SK-N-SH (cell line): ENCODE measurements at regions not wholly inside any gene's neighbourhood (a gene's known extent, or its start where the extent isn't known, plus 50 kb on each side); places are given as distances from the start of the nearest gene placed in this dataset.

Experiments used
- CTCF ChIA-PET: fragments of 300-600, 350-600 bp; formaldehyde crosslinking; extraction: SDS; loops from one replicate; lab custom pipeline; 2021; lab: Yijun Ruan, JAX
- POLR2A ChIA-PET: fragments of 350-600 bp; sonication (Branson Sonifier 250); formaldehyde crosslinking; extraction: SDS; loops from one replicate; lab custom pipeline; 2020; ENCODE audit warnings: antibody characterized with exemption, inconsistent platforms; lab: Yijun Ruan, JAX
- DNase-seq: peaks from one replicate; pipeline ENCODE4 v3.0.0; 2012
- H2AFZ ChIP-seq: fragments of 200-600 bp; sonication (generic); 2 replicates; pipeline ENCODE4 v1.8.1; 2016; ENCODE audit warnings: antibody characterized with exemption, mild to moderate bottlenecking, low read depth
- H3F3A ChIP-seq: fragments of 200-600 bp; sonication (generic); replicated peaks from 2 replicates; pipeline ENCODE3; 2016; ENCODE audit warnings: antibody characterized with exemption, mild to moderate bottlenecking; ENCODE audit not compliant: insufficient read depth
- H3K27ac ChIP-seq, 2 experiments: fragments of 200-500 bp in 1 of 2; fragments of 200-600 bp in 1 of 2; sonication (Bioruptor generic) in 1 of 2; sonication (generic), shearing (Covaris generic) in 1 of 2; 2 replicates each; pipeline versions ENCODE4 v1.5.1 to v1.6.1; 2014 to 2016; ENCODE audit warnings: low read depth in 2 of 2, inconsistent platforms in 1 of 2, low read length in 1 of 2, mild to moderate bottlenecking in 1 of 2, mixed read lengths in 1 of 2
- H3K27me3 ChIP-seq: fragments of 200-600 bp; sonication (generic), shearing (Covaris generic); 2 replicates; pipeline ENCODE4 v1.6.1; 2016; ENCODE audit warnings: mixed run types; ENCODE audit not compliant: insufficient read depth
- H3K36me3 ChIP-seq, 2 experiments: fragments of 200-500 bp in 1 of 2; fragments of 200-600 bp in 1 of 2; sonication (Bioruptor generic) in 1 of 2; sonication (generic) in 1 of 2; replicated peaks in 1 of 2; 2 replicates each; pipeline versions ENCODE3 to v1.5.1; 2014 to 2016; ENCODE audit warnings: low read length in 1 of 2, mild to moderate bottlenecking in 1 of 2; ENCODE audit not compliant: insufficient read depth in 2 of 2, control insufficient read depth in 1 of 2
- H3K4me1 ChIP-seq, 2 experiments: fragments of 200-500 bp in 1 of 2; fragments of 200-600 bp in 1 of 2; sonication (Bioruptor generic) in 1 of 2; sonication (generic), shearing (Covaris generic) in 1 of 2; 2 replicates each; pipeline versions ENCODE4 v1.5.1 to v1.6.1; 2014 to 2016; ENCODE audit warnings: low read depth in 1 of 2, low read length in 1 of 2, mixed run types in 1 of 2; ENCODE audit not compliant: insufficient read depth in 2 of 2, control insufficient read depth in 1 of 2
- H3K4me2 ChIP-seq: fragments of 200-600 bp; sonication (generic), shearing (Covaris generic); 2 replicates; pipeline ENCODE4 v1.6.1; 2017; ENCODE audit warnings: mixed run types
- H3K4me3 ChIP-seq, 2 experiments: fragments of 200-500 bp in 1 of 2; fragments of 200-600 bp in 1 of 2; sonication (Bioruptor generic) in 1 of 2; sonication (generic), shearing (Covaris generic) in 1 of 2; 2 replicates each; pipeline versions ENCODE4 v1.5.1 to v1.8.1; 2014 to 2016; ENCODE audit warnings: low read depth in 2 of 2, inconsistent platforms in 1 of 2, low read length in 1 of 2, mild to moderate bottlenecking in 1 of 2, mixed read lengths in 1 of 2, moderate library complexity in 1 of 2
- H3K79me2 ChIP-seq: fragments of 200-600 bp; sonication (generic); 2 replicates; pipeline ENCODE4 v1.8.1; 2017; ENCODE audit warnings: mild to moderate bottlenecking; ENCODE audit not compliant: insufficient read depth
- H3K9ac ChIP-seq: fragments of 200-600 bp; sonication (generic); 2 replicates; pipeline ENCODE4 v1.6.1; 2017; ENCODE audit warnings: mixed run types
- H3K9me2 ChIP-seq: fragments of 200-600 bp; sonication (generic); 2 replicates; pipeline ENCODE4 v1.6.1; 2017; ENCODE audit warnings: mixed run types
- H3K9me3 ChIP-seq: fragments of 200-600 bp; sonication (generic); 2 replicates; pipeline ENCODE4 v1.6.1; 2017; ENCODE audit warnings: mixed run types, mild to moderate bottlenecking, moderate library complexity
- H4K20me1 ChIP-seq: fragments of 200-600 bp; sonication (generic); 2 replicates; pipeline ENCODE4 v1.6.1; 2017; ENCODE audit warnings: mild to moderate bottlenecking, mixed run types; ENCODE audit not compliant: insufficient read depth
- CHD2 ChIP-seq: fragments of 150-350 bp; IDR thresholded peaks from 2 replicates; pipeline ENCODE4 v1.6.1; 2018; ENCODE audit warnings: low read length; ENCODE audit not compliant: partially characterized antibody
- ELF1 ChIP-seq: IDR thresholded peaks from 2 replicates; pipeline ENCODE4 v1.4.0; 2012
- EP300 ChIP-seq, 2 experiments: IDR thresholded peaks; 2 replicates each; pipeline versions ENCODE4 v1.4.0 to v1.6.1; 2012; ENCODE audit warnings: borderline replicate concordance in 1 of 2, low read depth in 1 of 2, low read length in 1 of 2
- FOSL2 ChIP-seq: IDR thresholded peaks from 2 replicates; pipeline ENCODE4 v1.4.0; 2012; ENCODE audit warnings: low read depth, mild to moderate bottlenecking, moderate library complexity, borderline replicate concordance
- FOXJ3 ChIP-seq: sonication (generic); formaldehyde crosslinking; IDR thresholded peaks from 2 replicates; pipeline ENCODE4 v1.5.1; 2020; ENCODE audit warnings: mild to moderate bottlenecking, missing genetic modification reagents
- FOXM1 ChIP-seq: IDR thresholded peaks from 2 replicates; pipeline ENCODE4 v1.4.0; 2012; ENCODE audit warnings: low read depth, mild to moderate bottlenecking
- MXI1 ChIP-seq: IDR thresholded peaks from 2 replicates; pipeline ENCODE4 v1.6.1; 2012; ENCODE audit warnings: mild to moderate bottlenecking, low read depth, low read length, improper control_type of control experiment
- NRF1 ChIP-seq: IDR thresholded peaks from 2 replicates; pipeline ENCODE4 v1.6.1; 2012; ENCODE audit warnings: low read depth, mild to moderate bottlenecking, low read length
- POLR2AphosphoS5 ChIP-seq: IDR thresholded peaks from 2 replicates; pipeline ENCODE4 v1.6.1; 2012; ENCODE audit warnings: low read depth, low read length
- RAD21 ChIP-seq: IDR thresholded peaks from 2 replicates; pipeline ENCODE4 v1.6.1; 2012; ENCODE audit warnings: mild to moderate bottlenecking, low read length
- RCOR1 ChIP-seq: fragments of 150-350 bp; IDR thresholded peaks from 2 replicates; pipeline ENCODE4 v1.6.1; 2017; ENCODE audit warnings: antibody characterized with exemption, low read length
- REST ChIP-seq: IDR thresholded peaks from 2 replicates; pipeline ENCODE4 v1.6.1; 2012; ENCODE audit warnings: mild to moderate bottlenecking, low read depth, low read length, moderate library complexity
- RFX5 ChIP-seq: IDR thresholded peaks from 2 replicates; pipeline ENCODE4 v1.6.1; 2012; ENCODE audit warnings: mild to moderate bottlenecking, improper control_type of control experiment, low read length
- RXRA ChIP-seq: IDR thresholded peaks from 2 replicates; pipeline ENCODE4 v1.4.0; 2012; ENCODE audit warnings: low read depth, mild to moderate bottlenecking, borderline replicate concordance
- TAF1 ChIP-seq: IDR thresholded peaks from 2 replicates; pipeline ENCODE4 v1.6.1; 2012; ENCODE audit warnings: low read depth, mild to moderate bottlenecking, low read length, moderate library complexity, borderline replicate concordance
- TEAD4 ChIP-seq: IDR thresholded peaks from 2 replicates; pipeline ENCODE4 v1.4.0; 2012; ENCODE audit warnings: mild to moderate bottlenecking, borderline replicate concordance; ENCODE audit not compliant: insufficient read depth
- USF2 ChIP-seq: fragments of 150-350 bp; IDR thresholded peaks from 2 replicates; pipeline ENCODE4 v1.6.1; 2017; ENCODE audit warnings: antibody characterized with exemption, low read length, low read depth, borderline replicate concordance
- YY1 ChIP-seq: IDR thresholded peaks from 2 replicates; pipeline ENCODE4 v1.4.0; 2012; ENCODE audit warnings: low read depth, mild to moderate bottlenecking
- WGBS: methylation state at CpG from one replicate; pipeline ENCODE4 v1.1.6; 2017; ENCODE audit warnings: low lambda C conversion rate; 5-methylcytosine and 5-hydroxymethylcytosine counted together
- TF ChIP-seq, protein P1 (sequence below): IDR thresholded peaks from 2 replicates; pipeline ENCODE4 v1.4.0; 2012; ENCODE audit warnings: low read depth
- TF ChIP-seq, protein P2 (sequence below): fragments of 150-350 bp; IDR thresholded peaks from 2 replicates; pipeline ENCODE4 v1.6.1; 2016; ENCODE audit warnings: mild to moderate bottlenecking, low read depth, low read length
- TF ChIP-seq, protein P3 (sequence below): IDR thresholded peaks from 2 replicates; pipeline ENCODE4; 2012

GRCh38 chr14:105581551-105582341 lies 55.4 kb downstream of the TMEM121 start:
- Histone ChIP-seq H3K36me3 (no peaks in the 10 kb centered on the region), H3K9me3 (no peaks in the 10 kb centered on the region), H3K4me3 (no peak overlapping the region), H3K27me3 (no peaks in the 10 kb centered on the region)
- POLR2A ChIA-PET = no interaction called here
- TF ChIP-seq ELF1 = no peak
- TF ChIP-seq, protein P1, sequence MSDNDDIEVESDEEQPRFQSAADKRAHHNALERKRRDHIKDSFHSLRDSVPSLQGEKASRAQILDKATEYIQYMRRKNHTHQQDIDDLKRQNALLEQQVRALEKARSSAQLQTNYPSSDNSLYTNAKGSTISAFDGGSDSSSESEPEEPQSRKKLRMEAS = no peak
- no peak for TF ChIP-seq FOSL2
- TF ChIP-seq TEAD4 = no peak
- no peak for TF ChIP-seq CHD2
- TF ChIP-seq RCOR1 = no peak
- TF ChIP-seq NRF1 = no peak
- no peak for TF ChIP-seq YY1
- no peak for TF ChIP-seq FOXJ3 (CRISPR knock-in tag)
- no peak for TF ChIP-seq RFX5
- no peak for TF ChIP-seq USF2
- TF ChIP-seq MXI1 = no peak
- TF ChIP-seq POLR2AphosphoS5 = no peak
- no peak for TF ChIP-seq EP300 (IDR thresholded peaks at IDR 0.05; ENCODE audit: borderline replicate concordance in 1 of 2, low read depth in 1 of 2, low read length in 1 of 2)
- TF ChIP-seq FOXM1 = no peak
- TF ChIP-seq, all 33 proteins: peak for 0
- Histone ChIP-seq H3K9me2 (no peaks in the 10 kb centered on the region), H3K4me2 (no peak overlapping the region), H2AFZ (no peak overlapping the region), H3F3A (no peaks in the 10 kb centered on the region), H4K20me1 (no peaks in the 10 kb centered on the region), H3K4me1 (no peaks in the 10 kb centered on the region), H3K27ac (no peak overlapping the region), H3K79me2 (no peaks in the 10 kb centered on the region), H3K9ac (no peak overlapping the region)
- DNase-seq = no peak
- WGBS = 57% methylated on average over 6 of the region's 15 CpGs
- CTCF ChIA-PET = no interaction called here

DNA sequence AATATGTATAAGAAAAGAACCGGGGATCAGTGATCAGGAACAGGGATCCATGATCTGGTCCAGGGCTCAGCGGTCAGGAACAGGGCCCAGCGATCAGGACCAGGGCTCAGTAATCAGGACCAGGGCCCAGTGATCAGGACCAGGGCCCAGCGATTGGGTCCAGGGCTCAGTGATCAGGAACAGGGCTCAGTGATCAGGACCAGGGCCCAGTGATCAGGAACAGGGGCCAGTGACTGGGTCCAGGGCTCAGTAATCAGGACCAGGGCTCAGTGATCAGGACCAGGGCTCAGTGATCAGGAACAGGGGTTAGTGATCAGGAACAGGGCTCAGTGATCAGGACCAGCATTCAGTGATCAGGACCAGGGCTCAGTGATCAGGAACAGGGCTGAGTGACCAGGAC lies 56.3 kb downstream of the TMEM121 start:
- no peaks in the 10 kb centered on the region for H3F3A ChIP-seq
- 46% methylated on average over 4 of the region's 4 CpGs for WGBS
- no peak overlapping the region for H3K4me2 ChIP-seq
- no peaks in the 10 kb centered on the region for H3K27me3 ChIP-seq
- H3K9me2 ChIP-seq = no peaks in the 10 kb centered on the region
- no peaks in the 10 kb centered on the region for H3K79me2 ChIP-seq
- CTCF ChIA-PET = no interaction called here
- no peak for DNase-seq
- no peaks in the 10 kb centered on the region for H4K20me1 ChIP-seq
- no peak overlapping the region for H3K4me3 ChIP-seq
- no peak overlapping the region for H3K27ac ChIP-seq
- H3K4me1 ChIP-seq = no peaks in the 10 kb centered on the region
- H3K9ac ChIP-seq = no peak overlapping the region
- H2AFZ ChIP-seq = no peak overlapping the region
- H3K9me3 ChIP-seq = no peaks in the 10 kb centered on the region
- POLR2A ChIA-PET = no interaction called here
- no peaks in the 10 kb centered on the region for H3K36me3 ChIP-seq
- TF ChIP-seq, protein P2, sequence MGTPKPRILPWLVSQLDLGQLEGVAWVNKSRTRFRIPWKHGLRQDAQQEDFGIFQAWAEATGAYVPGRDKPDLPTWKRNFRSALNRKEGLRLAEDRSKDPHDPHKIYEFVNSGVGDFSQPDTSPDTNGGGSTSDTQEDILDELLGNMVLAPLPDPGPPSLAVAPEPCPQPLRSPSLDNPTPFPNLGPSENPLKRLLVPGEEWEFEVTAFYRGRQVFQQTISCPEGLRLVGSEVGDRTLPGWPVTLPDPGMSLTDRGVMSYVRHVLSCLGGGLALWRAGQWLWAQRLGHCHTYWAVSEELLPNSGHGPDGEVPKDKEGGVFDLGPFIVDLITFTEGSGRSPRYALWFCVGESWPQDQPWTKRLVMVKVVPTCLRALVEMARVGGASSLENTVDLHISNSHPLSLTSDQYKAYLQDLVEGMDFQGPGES = no peak
- TF ChIP-seq, protein P3, sequence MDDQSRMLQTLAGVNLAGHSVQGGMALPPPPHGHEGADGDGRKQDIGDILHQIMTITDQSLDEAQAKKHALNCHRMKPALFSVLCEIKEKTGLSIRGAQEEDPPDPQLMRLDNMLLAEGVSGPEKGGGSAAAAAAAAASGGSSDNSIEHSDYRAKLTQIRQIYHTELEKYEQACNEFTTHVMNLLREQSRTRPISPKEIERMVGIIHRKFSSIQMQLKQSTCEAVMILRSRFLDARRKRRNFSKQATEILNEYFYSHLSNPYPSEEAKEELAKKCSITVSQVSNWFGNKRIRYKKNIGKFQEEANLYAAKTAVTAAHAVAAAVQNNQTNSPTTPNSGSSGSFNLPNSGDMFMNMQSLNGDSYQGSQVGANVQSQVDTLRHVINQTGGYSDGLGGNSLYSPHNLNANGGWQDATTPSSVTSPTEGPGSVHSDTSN = no peak
- no peak for TF ChIP-seq TAF1
- TF ChIP-seq RXRA = no peak
- no peak for TF ChIP-seq FOXJ3 (CRISPR knock-in tag)
- TF ChIP-seq FOXM1 = no peak
- no peak for TF ChIP-seq RAD21
- no peak for TF ChIP-seq REST
